GM19023 (cell line): ENCODE measurements at regions not wholly inside any gene's neighbourhood (a gene's known extent, or its start where the extent isn't known, plus 50 kb on each side); places are given as distances from the start of the nearest gene placed in this dataset.

Source experiments
- ATAC-seq: cut with Tn5 transposase; IDR thresholded peaks from one replicate; pipeline ENCODE4 v1.9.1; 2021; ENCODE audit warnings: mild to moderate bottlenecking, moderate library complexity; ENCODE audit not compliant: unreplicated experiment

- no peak for ATAC-seq
Observed at GRCh38 chr7:131117439-131117838, 210.2 kb upstream of the MKLN1 start.

GRCh38 chr7:131119381-131119780 is 208.3 kb upstream of the MKLN1 start:
- no peak for ATAC-seq

- ATAC-seq = no peak
Observed at GRCh38 chr7:131122394-131122793, 205.3 kb upstream of the MKLN1 start.

GRCh38 chr7:131124001-131124629 is 203.6 kb upstream of the MKLN1 start:
- ATAC-seq = peak; percentile 93

GRCh38 chr7:131124867-131125266 is 202.8 kb upstream of the MKLN1 start:
- ATAC-seq = no peak

GRCh38 chr7:131130324-131130723 is 197.4 kb upstream of the MKLN1 start:
- ATAC-seq = no peak

- ATAC-seq = no peak
Observed at GRCh38 chr7:131131012-131131745, 196.5 kb upstream of the MKLN1 start.

GRCh38 chr7:131131746-131132431 is 195.8 kb upstream of the MKLN1 start:
- ATAC-seq = no peak

GRCh38 chr7:131139462-131139861 is 188.2 kb upstream of the MKLN1 start:
- ATAC-seq = no peak

- ATAC-seq = no peak
Observed at GRCh38 chr7:131141443-131141967, 186.2 kb upstream of the MKLN1 start.

- ATAC-seq = no peak
Observed at GRCh38 chr7:131143869-131144268, 183.8 kb upstream of the MKLN1 start.

GRCh38 chr7:131145026-131145425 is 182.7 kb upstream of the MKLN1 start:
- no peak for ATAC-seq

- no peak for ATAC-seq
Observed at GRCh38 chr7:131145770-131146169, 181.9 kb upstream of the MKLN1 start.

GRCh38 chr7:131147604-131148003 is 180.1 kb upstream of the MKLN1 start:
- no peak for ATAC-seq

GRCh38 chr7:131148258-131148657 is 179.4 kb upstream of the MKLN1 start:
- no peak for ATAC-seq

- no peak for ATAC-seq
Observed at GRCh38 chr7:131148708-131149428, 178.8 kb upstream of the MKLN1 start.

GRCh38 chr7:131149429-131149773 is 178.3 kb upstream of the MKLN1 start:
- ATAC-seq = no peak

- no peak for ATAC-seq
Observed at GRCh38 chr7:131149840-131150239, 177.8 kb upstream of the MKLN1 start.

- no peak for ATAC-seq
Observed at GRCh38 chr7:131151034-131151433, 176.6 kb upstream of the MKLN1 start.

- ATAC-seq = no peak
Observed at GRCh38 chr7:131152766-131153165, 174.9 kb upstream of the MKLN1 start.

GRCh38 chr7:131154380-131154779 is 173.3 kb upstream of the MKLN1 start:
- no peak for ATAC-seq
